ENCODE measurements at regions not wholly inside any gene's neighbourhood (a gene's known extent, or its start where the extent isn't known, plus 50 kb on each side); places are given as distances from the start of the nearest gene placed in this dataset.

- Mint-ChIP-seq H3K36me3 (ENCODE audit: insufficient read depth, unreplicated experiment) (peaks cover 5% of the 10 kb centered on the region), H3K4me3 (ENCODE audit: unreplicated experiment) (no peak overlapping the region), H3K27me3 (ENCODE audit: insufficient read depth, unreplicated experiment) (no peaks in the 10 kb centered on the region), H3K27ac (ENCODE audit: low read depth, unreplicated experiment) (no peak overlapping the region), H3K4me1 (ENCODE audit: insufficient read depth, unreplicated experiment) (peaks cover 13% of the 10 kb centered on the region), H3K9me3 (ENCODE audit: unreplicated experiment) (no peaks in the 10 kb centered on the region)
- intact Hi-C loops (cut with micrococcal nuclease), result loop anchor here (5.0 kb wide), 1 partner anchor 297 kb away; no protein-coding TSS in a partner anchor
- no peak for TF ChIP-seq CTCF (IDR thresholded peaks at IDR 0.05; ENCODE audit: unreplicated experiment)
- CTCF ChIA-PET, result interaction anchor here (0.6 to 1.3 kb wide), 5 partner anchors 33 to 253 kb away, joined by 3 to 4 read pairs (median 3); no protein-coding TSS in a partner anchor
- BruUV-seq (replicated peaks), result no TSS peak
- POLR2A ChIA-PET, result interaction anchor here (0.8 kb wide), 2 partner anchors 99 to 136 kb away, joined by 3 to 5 read pairs; partner anchors contain the start of gene HSPA2
- DNase-seq (ENCODE audit: unreplicated experiment), result no peak
These were observed 64.8 kb upstream of the PLEKHG3 start for GRCh38 chr14:64639340-64639821.

- H3K4me3 Mint-ChIP-seq (ENCODE audit: unreplicated experiment), result no peak overlapping the region
- peaks cover 5% of the 10 kb centered on the region for H3K36me3 Mint-ChIP-seq (ENCODE audit: insufficient read depth, unreplicated experiment)
- ChIA-PET POLR2A (interaction anchor here (0.6 to 3.2 kb wide), 9 partner anchors 14 to 133 kb away, joined by 3 to 13 read pairs (median 3); partner anchors contain the start of gene HSPA2), CTCF (interaction anchor here (1.1 to 1.2 kb wide), 2 partner anchors 101 to 251 kb away, joined by 3 to 4 read pairs; partner anchors contain the start of gene HSPA2)
- H3K27me3 Mint-ChIP-seq (ENCODE audit: insufficient read depth, unreplicated experiment), result no peaks in the 10 kb centered on the region
- intact Hi-C loops (cut with micrococcal nuclease), result no loop called here
- no peak overlapping the region for H3K27ac Mint-ChIP-seq (ENCODE audit: low read depth, unreplicated experiment)
- H3K4me1 Mint-ChIP-seq (ENCODE audit: insufficient read depth, unreplicated experiment), result peaks cover 22% of the 10 kb centered on the region
- no peak for TF ChIP-seq CTCF (IDR thresholded peaks at IDR 0.05; ENCODE audit: unreplicated experiment)
- no peak for DNase-seq (ENCODE audit: unreplicated experiment)
- no peaks in the 10 kb centered on the region for H3K9me3 Mint-ChIP-seq (ENCODE audit: unreplicated experiment)
- BruUV-seq (replicated peaks), result no TSS peak
These were observed 63.4 kb upstream of the PLEKHG3 start for GRCh38 chr14:64640839-64641238.

GRCh38 chr14:64641760-64642159, 62.5 kb upstream of the PLEKHG3 start:
- POLR2A ChIA-PET, result interaction anchor here (0.7 to 3.2 kb wide), 3 partner anchors 13 to 81 kb away, joined by 3 to 13 read pairs (median 3); no protein-coding TSS in a partner anchor
- BruUV-seq (replicated peaks), result no TSS peak
- no peak overlapping the region for H3K27ac Mint-ChIP-seq (ENCODE audit: low read depth, unreplicated experiment)
- no peaks in the 10 kb centered on the region for H3K27me3 Mint-ChIP-seq (ENCODE audit: insufficient read depth, unreplicated experiment)
- H3K36me3 Mint-ChIP-seq (ENCODE audit: insufficient read depth, unreplicated experiment), result peaks cover 5% of the 10 kb centered on the region
- CTCF ChIA-PET, result interaction anchor here (0.6 to 0.9 kb wide), 4 partner anchors 40 to 248 kb away, joined by 3 to 4 read pairs (median 4); no protein-coding TSS in a partner anchor
- intact Hi-C loops (cut with micrococcal nuclease), result no loop called here
- no peaks in the 10 kb centered on the region for H3K9me3 Mint-ChIP-seq (ENCODE audit: unreplicated experiment)
- TF ChIP-seq CTCF (IDR thresholded peaks at IDR 0.05; ENCODE audit: unreplicated experiment), result no peak
- H3K4me3 Mint-ChIP-seq (ENCODE audit: unreplicated experiment), result no peak overlapping the region
- peaks cover 24% of the 10 kb centered on the region for H3K4me1 Mint-ChIP-seq (ENCODE audit: insufficient read depth, unreplicated experiment)
- no peak for DNase-seq (ENCODE audit: unreplicated experiment)

GRCh38 chr14:64643709-64644108, 60.5 kb upstream of the PLEKHG3 start:
- TF ChIP-seq CTCF (IDR thresholded peaks at IDR 0.05; ENCODE audit: unreplicated experiment), result no peak
- Mint-ChIP-seq H3K27ac (ENCODE audit: low read depth, unreplicated experiment) (no peak overlapping the region), H3K4me1 (ENCODE audit: insufficient read depth, unreplicated experiment) (peaks cover 20% of the 10 kb centered on the region), H3K9me3 (ENCODE audit: unreplicated experiment) (no peaks in the 10 kb centered on the region), H3K36me3 (ENCODE audit: insufficient read depth, unreplicated experiment) (no peaks in the 10 kb centered on the region), H3K27me3 (ENCODE audit: insufficient read depth, unreplicated experiment) (no peaks in the 10 kb centered on the region), H3K4me3 (ENCODE audit: unreplicated experiment) (no peak overlapping the region)
- DNase-seq (ENCODE audit: unreplicated experiment), result no peak
- intact Hi-C loops (cut with micrococcal nuclease), result no loop called here
- ChIA-PET POLR2A (interaction anchor here (1.3 to 3.2 kb wide), 4 partner anchors 11 to 139 kb away, joined by 4 to 13 read pairs (median 7); partner anchors contain the start of genes HSPA2 and ZBTB1), CTCF (interaction anchor here (1.0 to 1.1 kb wide), 2 partner anchors 102 to 213 kb away, joined by 3 read pairs; no protein-coding TSS in a partner anchor)
- no TSS peak for BruUV-seq (replicated peaks)
